ENCODE measurements at regions not wholly inside any gene's neighbourhood (a gene's known extent, or its start where the extent isn't known, plus 50 kb on each side); places are given as distances from the start of the nearest gene placed in this dataset.

DNA sequence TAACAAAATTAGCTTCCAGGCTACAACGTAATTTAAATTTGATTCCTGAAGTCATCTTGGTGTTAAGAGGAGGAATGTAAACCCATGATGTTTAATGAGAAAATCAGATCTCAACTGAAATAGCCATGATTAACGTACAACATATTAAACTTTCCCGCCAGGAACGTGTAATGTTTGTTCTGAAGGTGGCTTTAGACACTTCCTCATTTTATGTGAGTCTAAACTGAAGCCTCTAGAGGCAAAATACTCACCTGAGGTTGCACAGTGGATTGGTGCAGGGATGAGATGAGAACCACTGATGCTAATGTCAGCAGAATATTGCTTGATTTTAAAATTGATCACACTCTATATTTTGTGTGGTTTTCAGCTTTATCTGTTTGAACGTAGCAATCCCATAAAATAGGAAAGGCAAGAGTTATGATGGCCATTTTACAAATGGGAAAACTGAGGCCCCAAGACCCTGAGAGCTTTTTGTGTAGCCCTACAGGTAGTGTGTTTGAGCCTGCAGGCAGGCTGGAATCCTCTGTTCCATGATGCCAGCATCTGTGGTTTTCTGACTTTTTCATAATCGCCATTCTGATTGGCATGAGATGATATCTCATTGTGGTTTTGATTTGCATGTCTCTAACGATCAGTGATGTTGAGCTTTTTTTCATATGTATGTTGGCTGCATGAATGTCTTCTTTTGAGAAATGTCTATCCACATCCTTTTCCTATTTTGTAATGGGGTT, 243.7 kb upstream of the BMPER start:
- Histone ChIP-seq H3K4me3 (no peak overlapping the region), H3K9me3 (no peaks in the 10 kb centered on the region), H3K27me3 (no peaks in the 10 kb centered on the region), H3K4me1 (no peaks in the 10 kb centered on the region), H3K27ac (no peak overlapping the region), H3K36me3 (no peaks in the 10 kb centered on the region)
- intact Hi-C loops (cut with DNase I), result no loop called here
- no peak for DNase-seq (ENCODE audit: extremely low spot score in 2 of 2)
- TF ChIP-seq POLR2A (IDR thresholded peaks at IDR 0.05), result no peak
- no peak for TF ChIP-seq CTCF (IDR thresholded peaks at IDR 0.05)
- TF ChIP-seq POLR2AphosphoS5 (IDR thresholded peaks at IDR 0.05; ENCODE audit: insufficient read depth in 1 of 2, low read depth in 1 of 2), result no peak

- no peaks in the 10 kb centered on the region for H3K27me3 ChIP-seq
- H3K9me3 ChIP-seq, result no peaks in the 10 kb centered on the region
- intact Hi-C loops (cut with DNase I), result no loop called here
- no peak overlapping the region for H3K4me3 ChIP-seq
- DNase-seq (ENCODE audit: extremely low spot score in 2 of 2), result no peak
- H3K27ac ChIP-seq, result no peak overlapping the region
- no peaks in the 10 kb centered on the region for H3K4me1 ChIP-seq
- TF ChIP-seq POLR2AphosphoS5 (IDR thresholded peaks at IDR 0.05; ENCODE audit: insufficient read depth in 1 of 2, low read depth in 1 of 2) (no peak), POLR2A (IDR thresholded peaks at IDR 0.05) (no peak), CTCF (IDR thresholded peaks at IDR 0.05) (no peak)
- H3K36me3 ChIP-seq, result no peaks in the 10 kb centered on the region
Measured at GRCh38 chr7:33666531-33666930, 238.8 kb upstream of the BMPER start.

GRCh38 chr7:33667196-33667595, 238.1 kb upstream of the BMPER start:
- Histone ChIP-seq H3K4me1 (no peaks in the 10 kb centered on the region), H3K4me3 (no peak overlapping the region), H3K27ac (no peak overlapping the region), H3K9me3 (no peaks in the 10 kb centered on the region), H3K36me3 (no peaks in the 10 kb centered on the region), H3K27me3 (no peaks in the 10 kb centered on the region)
- intact Hi-C loops (cut with DNase I), result no loop called here
- no peak for DNase-seq (ENCODE audit: extremely low spot score in 2 of 2)
- TF ChIP-seq POLR2A (IDR thresholded peaks at IDR 0.05) (no peak), POLR2AphosphoS5 (IDR thresholded peaks at IDR 0.05; ENCODE audit: insufficient read depth in 1 of 2, low read depth in 1 of 2) (no peak), CTCF (IDR thresholded peaks at IDR 0.05) (no peak)

DNA sequence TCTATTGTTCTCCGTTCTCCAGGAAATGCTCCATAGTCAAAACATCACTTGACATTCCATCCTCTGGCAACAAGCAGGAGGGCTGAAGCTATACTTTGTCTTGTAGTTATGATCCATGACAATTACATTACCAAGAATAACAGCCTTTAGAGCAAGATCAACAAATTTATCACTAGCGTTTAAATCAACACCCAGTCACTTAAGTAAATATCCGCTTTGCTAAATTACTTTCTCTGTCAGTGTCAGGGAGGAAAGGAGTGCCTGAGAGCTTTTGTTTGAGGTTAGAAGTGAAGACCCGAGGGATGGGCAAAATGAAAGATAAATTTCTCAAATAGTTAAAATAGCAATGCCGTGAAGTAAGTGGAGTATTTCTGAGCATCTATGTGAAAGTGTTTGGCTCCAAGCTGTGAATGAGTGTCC, 236.1 kb upstream of the BMPER start:
- no peaks in the 10 kb centered on the region for H3K9me3 ChIP-seq
- H3K27ac ChIP-seq, result no peak overlapping the region
- TF ChIP-seq POLR2A (IDR thresholded peaks at IDR 0.05), result no peak
- no peak for TF ChIP-seq CTCF (IDR thresholded peaks at IDR 0.05)
- TF ChIP-seq POLR2AphosphoS5 (IDR thresholded peaks at IDR 0.05; ENCODE audit: insufficient read depth in 1 of 2, low read depth in 1 of 2), result no peak
- no peaks in the 10 kb centered on the region for H3K36me3 ChIP-seq
- intact Hi-C loops (cut with DNase I), result no loop called here
- H3K4me1 ChIP-seq, result no peaks in the 10 kb centered on the region
- no peaks in the 10 kb centered on the region for H3K27me3 ChIP-seq
- H3K4me3 ChIP-seq, result no peak overlapping the region
- DNase-seq (ENCODE audit: extremely low spot score in 2 of 2), result no peak

- no peak overlapping the region for H3K27ac ChIP-seq
- no peaks in the 10 kb centered on the region for H3K36me3 ChIP-seq
- no peak overlapping the region for H3K4me3 ChIP-seq
- DNase-seq (ENCODE audit: extremely low spot score in 2 of 2), result no peak
- no peaks in the 10 kb centered on the region for H3K27me3 ChIP-seq
- H3K9me3 ChIP-seq, result no peaks in the 10 kb centered on the region
- no peaks in the 10 kb centered on the region for H3K4me1 ChIP-seq
- TF ChIP-seq POLR2A (IDR thresholded peaks at IDR 0.05) (no peak), CTCF (IDR thresholded peaks at IDR 0.05) (no peak), POLR2AphosphoS5 (IDR thresholded peaks at IDR 0.05; ENCODE audit: insufficient read depth in 1 of 2, low read depth in 1 of 2) (no peak)
- intact Hi-C loops (cut with DNase I), result no loop called here
Measured at GRCh38 chr7:33671531-33672262, 233.6 kb upstream of the BMPER start.
